ENCODE measurements at regions not wholly inside any gene's neighbourhood (a gene's known extent, or its start where the extent isn't known, plus 50 kb on each side); places are given as distances from the start of the nearest gene placed in this dataset.

GRCh38 chr7:132655131-132655727 lies 79.0 kb upstream of the PLXNA4 start:
- H4K20me1 ChIP-seq (ENCODE audit: control insufficient read depth, extremely low read depth, insufficient read depth, low read length) = no peaks in the 10 kb centered on the region
- H3K9me3 ChIP-seq (ENCODE audit: control insufficient read depth, low read depth, low read length) = no peaks in the 10 kb centered on the region
- H3K36me3 ChIP-seq (ENCODE audit: control insufficient read depth in 2 of 2, extremely low read depth in 1 of 2, insufficient read depth in 2 of 2, low read length in 2 of 2) = no peaks in the 10 kb centered on the region
- H3K27ac ChIP-seq (ENCODE audit: control insufficient read depth, insufficient read depth, low read length) = no peak overlapping the region
- H2AFZ ChIP-seq (ENCODE audit: control insufficient read depth, low read length) = no peak overlapping the region
- H3K4me1 ChIP-seq (ENCODE audit: control insufficient read depth, extremely low read depth, insufficient read depth, low read length) = no peaks in the 10 kb centered on the region
- no peaks in the 10 kb centered on the region for H3K79me2 ChIP-seq (ENCODE audit: control insufficient read depth, insufficient read depth, low read length)
- no peak overlapping the region for H3K4me3 ChIP-seq (ENCODE audit: control insufficient read depth in 2 of 3, extremely low read depth in 1 of 3, insufficient read depth in 2 of 3, low read depth in 1 of 3, low read length in 3 of 3)
- FAIRE-seq (no peak), DNase-seq (ENCODE audit: low read depth, low spot score) (no peak)
- H3K9me1 ChIP-seq (ENCODE audit: control insufficient read depth, extremely low read depth, insufficient read depth, low read length) = no peaks in the 10 kb centered on the region
- TF ChIP-seq EZH2 (IDR thresholded peaks at IDR 0.05; ENCODE audit: low read length) (no peak), CTCF (optimal IDR thresholded peaks at IDR 0.05 in 1 of 3, IDR thresholded peaks at IDR 0.05 in 1 of 3, conservative IDR thresholded peaks at IDR 0.05 in 1 of 3; ENCODE audit: extremely low read depth in 1 of 3, insufficient read depth in 2 of 3, low read length in 3 of 3) (no peak)
- H3K9ac ChIP-seq (ENCODE audit: control insufficient read depth, extremely low read depth, insufficient read depth, low read length) = no peak overlapping the region
- H3K27me3 ChIP-seq (ENCODE audit: control insufficient read depth, extremely low read depth, insufficient read depth, low read length) = peaks cover 3% of the 10 kb centered on the region
- dilution Hi-C loops (cut with MboI; ENCODE audit: extremely low pct_ligation_motif_present, low sequenced_read_pairs) = no loop called here
- H3K4me2 ChIP-seq (ENCODE audit: control insufficient read depth, extremely low read depth, insufficient read depth, low read depth, low read length) = no peak overlapping the region

DNA sequence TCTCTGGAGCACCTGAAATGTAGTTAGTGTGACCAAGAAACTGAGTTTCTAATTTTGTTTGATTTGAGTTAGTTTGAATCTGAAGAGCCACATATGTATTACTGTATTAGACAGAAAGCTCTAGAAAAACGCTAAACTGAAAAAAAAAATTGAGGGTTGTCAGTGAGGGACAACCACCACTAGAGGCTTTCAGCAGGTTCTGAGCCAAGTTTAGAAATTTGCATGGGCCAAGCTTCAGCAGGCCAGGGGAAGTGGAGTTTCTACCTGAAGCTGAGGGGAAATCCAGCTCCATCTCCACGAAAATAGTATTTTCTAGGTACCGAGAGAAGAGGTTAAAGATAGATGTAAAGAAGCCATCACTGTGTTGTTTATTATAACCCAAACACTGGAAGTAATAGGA lies 77.9 kb upstream of the PLXNA4 start:
- no peaks in the 10 kb centered on the region for H3K4me1 ChIP-seq (ENCODE audit: control insufficient read depth, extremely low read depth, insufficient read depth, low read length)
- no peaks in the 10 kb centered on the region for H3K9me1 ChIP-seq (ENCODE audit: control insufficient read depth, extremely low read depth, insufficient read depth, low read length)
- TF ChIP-seq CTCF (optimal IDR thresholded peaks at IDR 0.05 in 1 of 3, IDR thresholded peaks at IDR 0.05 in 1 of 3, conservative IDR thresholded peaks at IDR 0.05 in 1 of 3; ENCODE audit: extremely low read depth in 1 of 3, insufficient read depth in 2 of 3, low read length in 3 of 3) = peak in 2 of 3 experiments; percentile 30 to 31
- no peak for TF ChIP-seq EZH2 (IDR thresholded peaks at IDR 0.05; ENCODE audit: low read length)
- H3K4me2 ChIP-seq (ENCODE audit: control insufficient read depth, extremely low read depth, insufficient read depth, low read depth, low read length) = no peak overlapping the region
- DNase-seq (ENCODE audit: low read depth, low spot score) (no peak), FAIRE-seq (no peak)
- H3K4me3 ChIP-seq (ENCODE audit: control insufficient read depth in 2 of 3, extremely low read depth in 1 of 3, insufficient read depth in 2 of 3, low read depth in 1 of 3, low read length in 3 of 3) = no peak overlapping the region
- peaks cover 3% of the 10 kb centered on the region for H3K27me3 ChIP-seq (ENCODE audit: control insufficient read depth, extremely low read depth, insufficient read depth, low read length)
- no peak overlapping the region for H2AFZ ChIP-seq (ENCODE audit: control insufficient read depth, low read length)
- H3K79me2 ChIP-seq (ENCODE audit: control insufficient read depth, insufficient read depth, low read length) = no peaks in the 10 kb centered on the region
- H3K36me3 ChIP-seq (ENCODE audit: control insufficient read depth in 2 of 2, extremely low read depth in 1 of 2, insufficient read depth in 2 of 2, low read length in 2 of 2) = no peaks in the 10 kb centered on the region
- dilution Hi-C loops (cut with MboI; ENCODE audit: extremely low pct_ligation_motif_present, low sequenced_read_pairs) = no loop called here
- H3K27ac ChIP-seq (ENCODE audit: control insufficient read depth, insufficient read depth, low read length) = no peak overlapping the region
- H3K9ac ChIP-seq (ENCODE audit: control insufficient read depth, extremely low read depth, insufficient read depth, low read length) = no peak overlapping the region
- no peaks in the 10 kb centered on the region for H4K20me1 ChIP-seq (ENCODE audit: control insufficient read depth, extremely low read depth, insufficient read depth, low read length)
- H3K9me3 ChIP-seq (ENCODE audit: control insufficient read depth, low read depth, low read length) = no peaks in the 10 kb centered on the region

All from keratinocyte (primary cell).